Thymus (tissue), 11 donors: ENCODE measurements at regions not wholly inside any gene's neighbourhood (a gene's known extent, or its start where the extent isn't known, plus 50 kb on each side); places are given as distances from the start of the nearest gene placed in this dataset.
"Not testable (repeated sequence)": the region's sequence is repeated elsewhere in the genome, so short reads cannot be mapped to it uniquely, and the experiment has no call there.

Experiments used
- DNase-seq, 9 donors: peaks; one replicate each; pipeline ENCODE4 v3.0.0-alpha.2; 2013; ENCODE audit warnings: low spot score in 9 of 9, low read depth in 6 of 9, missing footprints in 1 of 9
- H3K27ac ChIP-seq, 2 donors: one replicate each; pipeline ENCODE4 v1.5.1; 2013; ENCODE audit warnings: control low read depth in 1 of 2, low read depth in 1 of 2, low read length in 1 of 2, mild to moderate bottlenecking in 1 of 2, moderate library complexity in 1 of 2
- H3K27me3 ChIP-seq, 2 donors: one replicate each; pipeline ENCODE4 v1.5.1; 2013; ENCODE audit warnings: low read length in 1 of 2; ENCODE audit not compliant: control insufficient read depth in 2 of 2, insufficient read depth in 1 of 2
- H3K36me3 ChIP-seq, 2 donors: one replicate each; pipeline ENCODE4 v1.5.1; 2013; ENCODE audit warnings: low read length in 1 of 2, mild to moderate bottlenecking in 1 of 2, moderate library complexity in 1 of 2; ENCODE audit not compliant: control insufficient read depth in 2 of 2, insufficient read depth in 2 of 2
- H3K4me1 ChIP-seq, 2 donors: one replicate each; pipeline ENCODE4 v1.5.1; 2013; ENCODE audit warnings: low read length in 2 of 2; ENCODE audit not compliant: control insufficient read depth in 2 of 2, insufficient read depth in 2 of 2
- H3K4me3 ChIP-seq, 2 donors: one replicate each; pipeline ENCODE4 v1.5.1; 2013; ENCODE audit warnings: low read length in 2 of 2, control low read depth in 1 of 2, mild to moderate bottlenecking in 1 of 2
- H3K9me3 ChIP-seq, 2 donors: one replicate each; pipeline ENCODE4 v1.5.1; 2013; ENCODE audit warnings: low read length in 1 of 2, mild to moderate bottlenecking in 1 of 2; ENCODE audit not compliant: control insufficient read depth in 2 of 2, insufficient read depth in 1 of 2
- WGBS: extraction: QIAGEN DNeasy Blood & Tissue Kit; methylation state at CpG from one replicate; pipeline ENCODE4 v1.1.7; 2013; 5-methylcytosine and 5-hydroxymethylcytosine counted together
- donor health status: healthy.

DNA sequence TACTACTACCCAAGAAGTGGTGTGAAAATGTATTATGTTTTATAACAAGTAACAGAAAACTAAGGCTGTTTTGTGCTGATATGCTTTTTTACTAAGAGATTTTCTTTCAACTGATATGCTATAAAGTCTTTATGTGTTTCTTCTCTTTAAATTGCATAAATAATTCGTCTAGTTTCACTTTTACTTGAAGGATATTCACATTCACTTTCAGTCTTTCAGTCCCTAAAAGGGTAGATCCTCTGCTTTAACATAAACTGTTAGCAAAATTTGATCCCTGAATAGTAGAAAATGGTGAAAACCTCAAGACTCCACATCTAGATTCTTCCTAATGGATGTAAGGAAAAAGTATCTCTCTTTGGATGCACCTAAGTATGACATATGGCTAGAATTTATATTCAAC lies 69.0 kb upstream of the FST start:
- 34% methylated on average over 1 of the region's 1 CpG for WGBS
- Histone ChIP-seq H3K4me3 (no peak overlapping the region), H3K9me3 (no peaks in the 10 kb centered on the region), H3K36me3 (no peaks in the 10 kb centered on the region), H3K27me3 (no peaks in the 10 kb centered on the region), H3K4me1 (no peaks in the 10 kb centered on the region), H3K27ac (no peak overlapping the region)
- DNase-seq: no peak

DNA sequence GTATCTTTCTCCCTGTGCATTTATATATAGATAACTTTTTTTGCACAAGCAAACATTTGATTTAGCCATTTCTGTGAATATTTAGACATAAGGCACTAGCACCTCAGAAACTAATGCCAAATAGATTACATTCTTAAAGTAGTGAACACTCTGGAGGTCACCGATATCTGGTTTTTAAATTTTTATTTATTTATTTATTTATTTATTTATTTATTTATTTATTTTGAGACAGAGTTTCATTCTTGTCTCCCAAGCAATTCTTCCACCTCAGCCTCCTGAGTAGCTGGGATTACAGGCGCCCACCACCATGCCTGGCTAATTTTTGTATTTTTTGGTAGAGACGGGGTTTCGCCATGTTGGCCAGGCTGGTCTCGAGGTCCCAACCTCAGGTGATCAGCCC lies 67.9 kb upstream of the FST start:
- H3K4me1 ChIP-seq, H3K36me3 ChIP-seq, H3K27me3 ChIP-seq, H3K9me3 ChIP-seq, H3K4me3 ChIP-seq, H3K27ac ChIP-seq, DNase-seq: not testable (repeated sequence)
- WGBS: 98% methylated on average over 5 of the region's 5 CpGs

DNA sequence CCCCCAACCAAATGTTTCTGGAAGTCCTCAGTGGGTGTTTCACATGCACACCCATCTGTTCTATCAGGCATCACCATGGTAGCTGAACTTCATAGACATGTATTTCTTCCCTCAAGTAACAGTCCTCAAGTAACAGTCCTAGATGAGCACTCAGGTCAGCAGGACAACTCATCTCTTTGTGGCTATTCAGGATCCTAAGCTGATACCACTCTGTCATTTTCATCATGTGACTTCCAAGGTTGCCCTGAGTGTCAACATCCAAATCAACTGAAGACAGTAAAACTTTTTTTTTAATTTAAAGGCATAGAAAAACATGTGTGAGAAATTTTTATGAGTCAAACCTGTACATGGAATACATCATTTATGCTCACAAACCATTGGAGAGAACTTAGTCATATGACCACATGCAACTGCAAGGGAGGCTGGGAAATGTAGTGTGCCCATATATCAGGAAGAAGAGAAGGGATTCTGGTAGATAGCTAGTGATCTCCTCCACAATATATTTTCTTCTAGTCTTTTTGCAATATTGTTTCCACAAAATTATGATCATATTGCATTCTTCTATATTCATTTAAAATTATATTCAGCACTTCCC lies 64.2 kb upstream of the FST start:
- H3K4me3 ChIP-seq: no peak overlapping the region
- no peaks in the 10 kb centered on the region for H3K4me1 ChIP-seq
- DNase-seq: no peak
- no peaks in the 10 kb centered on the region for H3K36me3 ChIP-seq
- no peaks in the 10 kb centered on the region for H3K9me3 ChIP-seq
- H3K27me3 ChIP-seq: no peaks in the 10 kb centered on the region
- no peak overlapping the region for H3K27ac ChIP-seq

DNA sequence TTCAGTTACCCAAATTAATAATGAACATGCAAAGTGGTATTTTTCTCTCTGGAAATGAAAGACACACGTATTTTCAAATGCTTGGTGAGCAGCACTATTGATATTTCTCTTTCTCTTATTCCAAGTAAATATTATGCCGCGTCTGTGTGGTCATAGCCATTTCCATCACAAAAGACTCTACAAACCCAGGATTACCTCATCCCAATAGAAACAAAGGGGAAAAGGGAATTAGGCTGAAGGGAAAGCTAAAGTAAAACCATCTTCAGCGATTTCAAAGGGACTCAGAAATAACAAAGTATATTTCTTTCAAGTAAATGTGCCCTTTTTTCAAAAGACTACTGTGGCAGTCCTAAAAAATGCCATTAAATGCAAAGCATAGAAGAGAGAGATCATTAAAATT lies 62.0 kb upstream of the FST start:
- Histone ChIP-seq H3K4me3 (no peak overlapping the region), H3K4me1 (no peaks in the 10 kb centered on the region), H3K36me3 (no peaks in the 10 kb centered on the region), H3K27me3 (no peaks in the 10 kb centered on the region), H3K27ac (no peak overlapping the region), H3K9me3 (no peaks in the 10 kb centered on the region)
- WGBS: 81% methylated on average over 4 of the region's 4 CpGs
- DNase-seq: no peak

DNA sequence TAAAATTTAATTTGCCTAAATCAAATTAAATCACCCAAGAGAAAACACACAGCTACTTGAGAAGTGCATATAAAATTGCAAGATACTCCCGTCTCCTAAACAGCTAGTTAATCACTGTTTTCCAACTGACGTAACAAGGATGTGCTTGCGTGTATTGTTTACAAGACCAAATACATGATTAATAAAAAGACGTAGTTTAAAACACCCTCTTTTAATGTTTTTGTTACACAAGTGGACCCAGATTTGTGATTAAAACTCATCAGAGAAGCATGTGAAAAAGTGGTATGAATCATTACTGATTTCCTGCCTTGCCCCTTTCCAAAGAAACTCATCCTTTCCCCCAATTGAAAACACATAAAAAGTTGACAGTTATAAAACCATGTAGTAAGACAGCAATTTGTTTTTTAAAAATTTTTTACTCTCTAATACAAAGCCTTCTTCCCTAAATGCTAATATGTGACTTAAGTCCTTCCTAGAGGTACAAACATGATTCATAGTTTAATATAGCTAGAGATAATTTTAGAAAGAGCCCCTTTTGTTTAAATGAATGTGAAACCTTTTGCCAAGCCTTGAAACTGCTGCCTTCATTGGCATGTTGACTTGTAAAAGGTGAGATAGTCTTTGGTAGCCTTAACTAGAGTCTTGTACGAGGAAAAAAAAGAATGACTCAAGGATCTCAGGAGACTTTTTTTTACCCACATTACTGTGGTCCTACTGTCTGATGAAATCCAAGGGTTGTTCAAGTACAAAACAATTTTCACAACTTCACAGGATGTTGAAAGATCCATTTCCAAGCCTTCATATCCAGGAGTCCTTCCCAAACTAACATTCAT lies 61.4 kb upstream of the FST start:
- no peaks in the 10 kb centered on the region for H3K27me3 ChIP-seq
- H3K4me1 ChIP-seq: no peaks in the 10 kb centered on the region
- no peaks in the 10 kb centered on the region for H3K36me3 ChIP-seq
- WGBS: 96% methylated on average over 5 of the region's 5 CpGs
- no peak overlapping the region for H3K4me3 ChIP-seq
- no peak for DNase-seq
- no peak overlapping the region for H3K27ac ChIP-seq
- no peaks in the 10 kb centered on the region for H3K9me3 ChIP-seq

DNA sequence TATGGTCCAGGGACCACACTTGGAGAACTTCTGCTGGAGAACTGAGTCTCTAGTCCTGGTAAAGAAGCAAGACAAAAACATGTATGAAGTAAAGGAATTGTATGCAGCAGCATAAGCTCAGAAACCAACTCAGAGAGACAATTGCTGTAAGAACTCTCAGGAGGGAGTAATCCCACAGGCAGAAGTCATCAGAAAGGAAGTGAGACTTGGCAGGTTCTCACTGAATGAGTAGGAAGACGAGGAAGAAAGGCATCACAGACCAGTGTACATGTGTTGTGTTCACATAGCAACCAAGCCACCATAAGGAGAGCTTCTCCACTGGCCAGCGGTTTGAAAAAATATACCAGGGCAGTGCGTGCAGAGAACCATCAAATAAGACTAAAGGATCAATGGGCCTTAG lies 57.9 kb upstream of the FST start:
- DNase-seq: no peak
- no peaks in the 10 kb centered on the region for H3K36me3 ChIP-seq
- WGBS: 93% methylated on average over 3 of the region's 3 CpGs
- H3K9me3 ChIP-seq: no peaks in the 10 kb centered on the region
- H3K4me3 ChIP-seq: no peak overlapping the region
- no peaks in the 10 kb centered on the region for H3K4me1 ChIP-seq
- no peak overlapping the region for H3K27ac ChIP-seq
- no peaks in the 10 kb centered on the region for H3K27me3 ChIP-seq

DNA sequence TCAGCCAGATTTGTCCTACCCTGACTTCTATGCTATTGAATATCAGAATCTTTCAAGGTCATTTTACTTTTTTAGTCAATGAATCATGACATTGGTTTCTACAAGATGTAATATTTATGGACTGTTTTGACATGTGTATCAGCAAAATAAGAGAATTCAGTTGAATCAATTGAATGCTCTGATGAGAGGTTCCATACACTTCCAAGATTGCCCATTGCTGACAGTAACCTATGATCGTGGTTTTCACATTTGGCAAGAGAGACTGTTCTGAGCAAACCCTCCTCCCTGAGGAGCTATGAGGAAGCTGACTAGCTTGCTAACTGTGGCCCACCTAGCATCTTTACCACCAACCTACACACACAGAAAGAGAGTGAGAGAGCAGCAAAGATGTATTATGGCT lies 56.7 kb upstream of the FST start:
- H3K9me3 ChIP-seq: no peaks in the 10 kb centered on the region
- no peak overlapping the region for H3K27ac ChIP-seq
- DNase-seq: no peak
- 90% methylated on average over 1 of the region's 1 CpG for WGBS
- H3K27me3 ChIP-seq: no peaks in the 10 kb centered on the region
- H3K36me3 ChIP-seq: no peaks in the 10 kb centered on the region
- H3K4me1 ChIP-seq: no peaks in the 10 kb centered on the region
- no peak overlapping the region for H3K4me3 ChIP-seq

DNA sequence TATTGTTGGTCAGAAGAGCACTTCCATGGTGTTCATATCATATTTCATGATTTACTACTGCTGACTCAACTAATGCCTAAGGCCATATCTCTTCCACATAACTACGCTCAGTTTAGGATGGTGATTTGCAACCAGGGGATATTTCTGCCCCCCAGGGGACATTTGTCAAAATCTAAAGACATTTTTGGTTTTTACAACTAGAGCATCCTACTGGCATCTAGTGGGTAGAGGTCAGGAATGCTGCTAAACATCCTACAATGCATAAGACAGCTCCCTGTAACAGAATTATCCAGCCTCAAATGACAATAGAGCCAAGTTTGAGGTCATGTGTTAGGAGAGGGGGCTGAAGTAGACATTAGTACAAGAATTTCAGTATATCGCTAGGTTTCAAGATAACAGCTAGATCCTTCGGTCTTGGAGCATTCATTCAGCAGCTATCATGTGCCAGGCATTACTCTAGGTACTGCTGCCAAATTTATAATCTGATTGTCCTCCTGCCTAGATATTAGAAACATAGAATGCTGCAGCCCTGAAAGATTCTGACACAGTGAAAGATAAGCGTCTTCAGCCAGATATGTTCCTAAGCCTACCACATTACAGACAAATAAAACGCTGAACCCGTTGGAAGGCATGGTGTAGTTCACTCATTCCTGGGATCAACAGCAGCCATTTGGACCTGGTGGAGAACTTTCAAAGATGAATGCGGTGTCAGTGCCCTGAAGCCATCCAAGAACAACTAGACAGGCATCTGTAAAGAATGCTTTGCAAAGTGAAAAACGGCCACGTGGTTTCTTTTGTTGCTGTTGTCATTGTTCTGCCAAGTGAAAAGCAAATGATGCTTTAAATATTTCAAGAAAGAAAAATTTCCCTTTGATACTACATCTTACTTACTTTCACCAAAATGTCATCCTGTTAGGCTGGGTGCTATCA lies 55.5 kb upstream of the FST start:
- WGBS: 90% methylated on average over 9 of the region's 9 CpGs
- DNase-seq: no peak
- Histone ChIP-seq H3K9me3 (no peaks in the 10 kb centered on the region), H3K36me3 (no peaks in the 10 kb centered on the region), H3K4me1 (no peaks in the 10 kb centered on the region), H3K4me3 (no peak overlapping the region), H3K27ac (no peak overlapping the region), H3K27me3 (no peaks in the 10 kb centered on the region)
